ENCODE measurements at regions not wholly inside any gene's neighbourhood (a gene's known extent, or its start where the extent isn't known, plus 50 kb on each side); places are given as distances from the start of the nearest gene placed in this dataset.

- TF ChIP-seq SMAD9 (CRISPR knock-in tag; IDR thresholded peaks at IDR 0.05) (no peak), CENPT (CRISPR knock-in tag; IDR thresholded peaks at IDR 0.05; ENCODE audit: low read depth) (no peak), SRSF1 (optimal IDR thresholded peaks at IDR 0.05; ENCODE audit: low read depth, low read length) (no peak), ZNF562 (CRISPR knock-in tag; IDR thresholded peaks at IDR 0.05; ENCODE audit: borderline replicate concordance) (no peak), ZNF747 (CRISPR knock-in tag; IDR thresholded peaks at IDR 0.05; ENCODE audit: borderline replicate concordance) (no peak), ZNF136 (CRISPR knock-in tag; IDR thresholded peaks at IDR 0.05; ENCODE audit: low read depth) (no peak; the same call in 1 of the 2 replicates), ZZZ3 (CRISPR knock-in tag; IDR thresholded peaks at IDR 0.05; ENCODE audit: borderline replicate concordance) (no peak), FOXP4 (CRISPR knock-in tag; IDR thresholded peaks at IDR 0.05) (peak; percentile 86), HOXA7 (CRISPR knock-in tag; IDR thresholded peaks at IDR 0.05) (no peak), TARDBP (CRISPR knock-in tag; IDR thresholded peaks at IDR 0.05) (no peak), ZBED4 (CRISPR knock-in tag; IDR thresholded peaks at IDR 0.05; ENCODE audit: borderline replicate concordance) (no peak), ZNF280B (CRISPR knock-in tag; IDR thresholded peaks at IDR 0.05; ENCODE audit: borderline replicate concordance) (no peak), ARNT2 (CRISPR knock-in tag; IDR thresholded peaks at IDR 0.05; ENCODE audit: low read depth) (no peak), ZEB1 (IDR thresholded peaks at IDR 0.05; ENCODE audit: insufficient replicate concordance, low read depth) (peak; percentile 83), ZNF569 (CRISPR knock-in tag; IDR thresholded peaks at IDR 0.05; ENCODE audit: borderline replicate concordance) (no peak), HMGA1 (CRISPR knock-in tag; conservative IDR thresholded peaks at IDR 0.05) (no peak), RBAK (CRISPR knock-in tag; IDR thresholded peaks at IDR 0.05) (no peak), MLX (CRISPR knock-in tag; IDR thresholded peaks at IDR 0.05) (peak; percentile 37; the same call in 1 of the 2 replicates), TRIM24 (CRISPR knock-in tag; IDR thresholded peaks at IDR 0.05) (no peak), FOSL2 (CRISPR knock-in tag; IDR thresholded peaks at IDR 0.05) (peak; percentile 99), TAF15 (IDR thresholded peaks at IDR 0.05; ENCODE audit: low read depth, low read length, poor library complexity, severe bottlenecking) (no peak)
- TF ChIP-seq, protein P1, sequence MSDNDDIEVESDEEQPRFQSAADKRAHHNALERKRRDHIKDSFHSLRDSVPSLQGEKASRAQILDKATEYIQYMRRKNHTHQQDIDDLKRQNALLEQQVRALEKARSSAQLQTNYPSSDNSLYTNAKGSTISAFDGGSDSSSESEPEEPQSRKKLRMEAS (IDR thresholded peaks at IDR 0.05) = peak; percentile 46; the same call in 1 of the 2 replicates
Measured at GRCh38 chr2:55109219-55109891, 59.1 kb upstream of the RTN4 start (continued).

Measured in HepG2 (cell line).